SW480 (cell line): ENCODE measurements at regions not wholly inside any gene's neighbourhood (a gene's known extent, or its start where the extent isn't known, plus 50 kb on each side); places are given as distances from the start of the nearest gene placed in this dataset.
"Not testable (repeated sequence)": the region's sequence is repeated elsewhere in the genome, so short reads cannot be mapped to it uniquely, and the experiment has no call there.

Experiments used
- DNase-seq: peaks from one replicate; pipeline ENCODE4 v3.0.0-alpha.2; 2016; ENCODE audit warnings: low spot score

DNA sequence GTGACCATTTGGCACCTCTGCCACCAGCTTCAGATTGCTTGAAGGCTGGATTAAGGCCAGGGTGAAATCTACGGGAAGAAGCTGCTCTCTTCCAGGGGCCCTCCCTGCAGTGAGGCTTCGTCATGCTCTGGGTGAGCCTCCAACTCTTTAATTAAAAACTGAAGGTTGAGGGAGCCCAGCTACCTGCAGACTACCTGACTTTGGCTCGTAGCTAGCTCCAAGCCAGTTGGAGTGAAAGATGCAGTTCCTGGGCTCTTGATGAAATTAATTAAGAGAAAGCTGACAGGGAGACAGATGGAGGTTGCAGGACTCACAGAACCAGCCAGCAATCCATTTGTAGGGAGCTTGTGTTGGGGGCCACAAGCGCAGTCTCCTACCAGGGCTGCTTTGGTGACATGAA, 168.5 kb upstream of the SFSWAP start:
- no peak for DNase-seq

DNA sequence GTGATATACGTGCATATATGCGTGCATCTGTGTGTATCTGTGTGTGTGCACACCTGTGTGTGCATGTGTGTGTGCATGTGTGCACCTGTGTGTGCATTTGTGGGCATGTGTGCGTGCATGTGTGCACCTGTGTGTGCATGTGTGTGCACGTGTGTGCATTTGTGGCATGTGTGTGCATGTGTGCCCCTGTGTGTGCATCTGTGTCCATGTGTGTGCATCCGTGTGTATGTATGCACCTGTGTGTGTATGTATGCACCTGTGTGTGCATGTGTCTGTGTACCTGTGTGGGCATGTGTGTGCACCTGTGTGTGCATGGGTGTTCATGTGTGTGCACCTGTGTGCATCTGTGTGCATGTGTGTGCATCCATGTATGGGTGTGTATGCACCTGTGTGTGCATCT, 167.8 kb upstream of the SFSWAP start:
- no peak for DNase-seq

DNA sequence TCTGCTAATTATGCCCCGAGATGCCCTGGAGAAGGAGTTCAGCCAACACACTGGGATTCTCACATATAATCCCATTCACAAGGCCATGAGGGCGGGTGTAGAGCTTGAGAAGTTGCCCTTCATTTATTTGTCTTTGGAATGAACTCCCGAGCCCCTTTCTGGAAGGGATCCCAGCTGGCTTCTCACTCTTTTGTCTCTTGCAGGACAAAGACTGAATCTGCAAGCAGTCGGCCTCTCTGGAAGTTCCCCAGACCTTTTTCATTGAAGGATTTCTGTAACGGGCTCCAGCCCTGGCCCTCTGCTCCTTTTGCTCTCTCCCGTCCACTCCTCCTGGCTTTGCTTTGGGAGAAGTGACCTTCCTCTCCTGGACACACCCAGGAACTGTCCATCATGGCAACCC, 163.3 kb upstream of the SFSWAP start:
- DNase-seq, result no peak

DNA sequence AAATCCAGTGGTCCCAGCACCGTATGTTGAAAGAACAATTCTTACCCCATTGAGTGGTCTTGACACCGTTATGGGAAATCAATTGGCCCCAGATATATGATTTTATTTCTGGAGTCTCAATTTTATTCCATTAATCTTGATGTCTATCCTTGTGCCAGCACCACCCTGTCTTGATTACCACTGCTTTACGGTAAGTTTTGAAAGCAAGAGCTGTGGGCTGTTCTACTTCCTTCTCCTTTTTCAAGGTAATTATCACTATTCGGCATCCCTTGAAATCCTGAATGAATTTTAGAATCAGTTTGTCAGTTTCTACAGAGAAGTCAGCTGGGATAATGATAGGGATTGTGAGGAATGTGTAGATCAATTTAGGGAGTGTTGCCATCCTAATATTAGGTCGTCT, 160.8 kb upstream of the SFSWAP start:
- DNase-seq, result no peak

DNA sequence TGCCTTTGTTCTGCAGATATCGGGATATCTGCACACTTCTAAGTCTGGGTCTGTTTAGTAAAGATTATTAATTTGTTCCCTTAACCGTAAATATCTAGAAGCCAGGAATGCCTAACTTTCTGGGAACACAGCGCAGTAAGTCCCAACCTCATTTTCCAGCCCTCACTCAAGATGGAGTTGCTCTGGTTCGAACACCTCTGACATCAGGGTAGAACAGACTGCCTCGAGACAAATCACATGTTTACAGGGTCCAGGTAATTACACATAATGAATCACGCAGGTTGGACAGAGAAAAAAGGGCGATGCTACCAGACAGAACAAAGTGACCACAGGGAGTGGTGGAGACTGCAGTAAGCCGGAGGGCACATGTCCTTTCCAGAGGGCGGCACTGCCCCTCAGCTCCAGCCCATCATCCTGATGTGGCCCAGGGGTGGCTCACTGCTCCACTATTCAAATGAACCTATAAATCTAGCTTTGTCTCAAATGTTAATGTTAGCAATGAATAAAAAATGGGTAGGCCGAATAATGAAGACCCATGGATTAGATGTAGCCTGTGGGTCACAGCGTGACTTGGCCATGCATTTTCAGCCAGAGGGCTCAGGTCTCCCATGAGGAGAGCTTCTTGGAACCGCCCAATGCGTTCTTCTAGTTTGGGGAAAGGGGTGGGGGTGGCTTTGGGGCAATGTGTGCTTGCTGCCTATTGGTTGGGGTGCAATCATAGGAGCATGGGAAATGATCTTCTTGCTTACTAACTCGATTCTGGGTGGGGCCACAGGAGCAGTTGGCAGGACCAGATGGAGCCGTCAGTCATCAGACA, 159.0 kb upstream of the SFSWAP start:
- DNase-seq, result no peak

DNA sequence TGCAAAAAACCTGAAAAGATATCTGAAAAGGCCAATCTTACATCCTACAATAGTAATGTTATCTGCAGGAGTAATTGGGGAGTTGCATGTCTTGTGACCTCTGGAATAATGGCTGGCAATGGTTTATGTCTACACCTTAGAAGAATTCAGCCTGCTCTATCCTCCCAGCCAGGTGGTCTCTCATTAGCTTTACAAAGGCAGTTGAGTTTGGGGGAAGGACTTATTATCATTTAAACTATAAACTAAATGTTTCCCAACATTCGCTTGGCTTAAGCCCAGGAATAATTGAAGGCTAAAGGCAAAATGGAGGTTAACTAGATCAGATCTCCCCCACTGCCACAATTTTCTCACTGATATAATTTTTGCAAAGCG, 158.4 kb upstream of the SFSWAP start:
- no peak for DNase-seq

DNA sequence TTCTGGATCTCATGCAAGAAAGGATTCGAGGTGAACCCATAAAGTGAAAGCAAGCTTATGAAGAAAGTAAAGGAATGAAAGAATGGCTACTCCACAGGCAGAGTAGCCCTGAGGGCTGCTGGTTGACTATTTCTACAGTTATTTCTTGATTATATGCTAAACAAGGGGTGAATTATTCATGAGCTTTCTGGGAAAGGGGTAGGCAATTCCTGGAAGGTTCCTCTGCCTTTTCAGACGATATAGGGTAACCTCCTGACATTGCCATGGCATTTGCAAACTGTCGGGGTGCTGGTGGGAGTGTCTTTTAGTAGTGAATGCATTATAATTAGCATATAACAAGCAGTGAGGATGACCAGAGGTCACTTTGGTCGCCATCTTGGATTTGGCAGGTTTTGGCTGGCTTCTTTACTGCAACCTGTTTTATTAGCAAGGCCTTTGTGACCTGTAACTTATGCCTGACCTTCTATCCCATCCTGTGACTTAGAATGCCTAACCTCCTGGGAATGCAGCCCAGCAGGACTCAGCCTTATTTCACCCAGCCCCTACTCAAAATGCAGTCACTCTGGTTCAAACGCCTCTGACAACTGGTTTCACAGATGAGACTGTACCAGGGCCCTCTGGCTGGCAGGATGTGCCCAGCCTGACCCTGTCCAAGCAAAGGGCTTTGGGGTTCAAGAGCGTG, 157.7 kb upstream of the SFSWAP start:
- no peak for DNase-seq

DNA sequence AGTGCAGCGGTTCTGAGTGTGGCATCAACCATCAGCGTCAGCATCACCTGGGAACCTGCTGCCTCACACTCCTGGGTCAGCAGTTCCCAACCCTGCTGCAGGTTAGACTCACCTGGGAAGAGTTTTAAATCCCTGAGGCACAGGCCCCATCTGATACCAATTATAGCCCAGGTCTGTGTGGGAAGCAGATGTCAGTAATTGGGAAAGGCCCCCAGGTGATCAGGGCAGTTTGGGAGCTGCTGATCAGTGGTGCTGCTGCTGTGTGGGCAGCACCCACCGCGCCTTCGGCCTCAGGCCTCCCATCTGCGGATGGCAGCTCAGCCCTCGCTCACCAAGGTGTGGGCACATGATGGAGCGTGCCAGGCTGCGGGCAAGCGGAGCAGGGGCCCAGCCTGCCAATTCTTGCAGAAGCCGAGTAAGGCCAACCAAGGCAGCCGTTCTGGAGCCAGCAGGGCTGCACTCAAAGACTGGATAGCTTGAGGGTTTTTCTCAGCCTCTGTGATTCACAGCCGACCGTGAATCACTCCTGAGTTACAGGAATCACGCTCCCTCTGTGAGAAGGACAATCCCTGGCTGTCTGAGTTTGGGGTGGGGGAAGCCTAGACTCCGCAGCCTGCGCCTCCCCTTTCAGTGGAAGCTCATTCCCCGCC, 155.6 kb upstream of the SFSWAP start:
- no peak for DNase-seq

GRCh38 chr12:131555866-131556265, 155.0 kb upstream of the SFSWAP start:
- no peak for DNase-seq

GRCh38 chr12:131557078-131557709, 153.7 kb upstream of the SFSWAP start:
- no peak for DNase-seq

GRCh38 chr12:131559517-131560516, 151.1 kb upstream of the SFSWAP start:
- peak; percentile 39 for DNase-seq

GRCh38 chr12:131561051-131561450, 149.8 kb upstream of the SFSWAP start:
- DNase-seq, result no peak

DNA sequence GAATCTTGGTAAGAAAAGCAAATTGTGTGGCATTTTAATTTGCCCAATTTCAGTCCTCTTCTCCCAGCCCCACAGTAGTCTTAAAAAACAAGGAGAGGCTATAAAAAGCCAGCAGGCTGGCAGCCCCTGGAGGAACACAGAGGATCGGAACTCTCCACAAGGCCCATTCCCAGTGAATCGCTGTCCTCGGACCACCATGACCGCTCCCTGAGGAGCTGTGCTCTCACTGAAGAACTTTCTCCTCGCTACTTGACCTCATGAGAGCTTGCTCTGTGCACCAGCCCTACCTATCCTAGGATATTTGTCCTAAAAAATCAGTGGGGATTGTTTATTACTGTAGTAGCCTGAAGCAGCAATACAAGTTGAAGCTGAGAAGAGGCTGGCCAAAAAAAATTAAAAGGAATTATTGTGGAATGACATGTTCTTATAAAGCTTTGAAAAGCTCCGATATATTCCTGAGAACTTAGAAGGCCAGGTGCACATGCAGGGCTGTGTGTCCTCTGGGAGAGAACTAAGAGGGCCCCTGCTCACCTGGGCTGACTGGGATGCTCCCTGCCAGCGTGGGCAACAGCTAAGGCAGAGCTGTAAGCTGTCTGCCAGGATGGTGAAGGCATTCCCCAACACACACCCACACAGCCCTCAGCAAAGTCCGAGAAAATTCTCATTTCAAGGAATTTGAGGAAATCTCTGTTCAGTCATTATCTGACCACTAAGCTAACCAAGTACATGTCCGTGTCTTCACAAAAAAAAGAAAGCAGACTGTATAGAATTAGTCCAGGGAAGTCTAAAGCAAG, 148.8 kb upstream of the SFSWAP start:
- no peak for DNase-seq

DNA sequence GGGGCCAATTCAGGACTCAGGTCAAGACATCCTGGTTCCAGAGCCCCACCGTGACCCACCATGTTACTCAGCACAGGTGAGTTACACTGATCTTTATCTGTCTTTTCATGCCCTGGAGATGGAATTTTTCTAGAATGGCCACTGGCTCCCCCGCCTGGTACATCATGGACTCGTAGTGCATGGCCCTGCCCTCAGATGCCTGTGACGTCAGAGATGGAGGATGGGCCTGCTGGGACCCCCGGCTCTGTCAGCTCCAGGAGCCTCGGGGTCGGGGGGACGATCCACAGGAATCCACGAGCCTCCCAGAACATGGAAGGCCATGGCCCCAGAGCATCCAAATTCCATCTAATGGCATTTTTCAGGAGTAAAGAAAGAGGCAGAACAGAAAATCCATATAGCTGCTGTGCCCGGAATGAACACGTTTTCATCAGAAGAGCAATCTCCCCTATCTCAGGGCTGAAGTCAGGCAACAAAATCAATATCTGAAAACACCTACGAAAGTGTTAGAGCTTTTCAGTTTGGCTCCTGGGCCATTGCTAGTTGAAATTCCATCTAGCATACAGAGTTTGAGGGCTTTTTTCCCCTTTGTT, 146.7 kb upstream of the SFSWAP start:
- not testable (repeated sequence) for DNase-seq

DNA sequence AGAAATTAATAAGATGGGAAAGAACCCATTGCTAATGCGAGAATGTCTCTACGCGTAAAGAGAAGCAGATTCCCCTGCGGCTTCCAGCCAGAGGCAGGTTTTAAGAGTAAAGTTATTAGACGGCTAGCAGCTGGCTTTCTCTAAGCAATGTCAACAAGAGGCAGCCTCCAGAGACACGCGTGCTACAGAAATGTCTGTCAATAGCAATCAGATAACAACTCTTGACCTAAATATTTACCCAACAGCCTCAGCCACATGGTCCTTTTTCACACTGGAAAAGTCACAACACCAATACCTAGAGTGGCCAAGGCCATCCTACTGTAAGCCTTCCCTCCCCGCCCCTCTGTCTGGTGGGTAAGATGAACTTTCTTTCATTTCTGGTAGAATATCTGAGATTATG, 146.0 kb upstream of the SFSWAP start:
- DNase-seq, result no peak

DNA sequence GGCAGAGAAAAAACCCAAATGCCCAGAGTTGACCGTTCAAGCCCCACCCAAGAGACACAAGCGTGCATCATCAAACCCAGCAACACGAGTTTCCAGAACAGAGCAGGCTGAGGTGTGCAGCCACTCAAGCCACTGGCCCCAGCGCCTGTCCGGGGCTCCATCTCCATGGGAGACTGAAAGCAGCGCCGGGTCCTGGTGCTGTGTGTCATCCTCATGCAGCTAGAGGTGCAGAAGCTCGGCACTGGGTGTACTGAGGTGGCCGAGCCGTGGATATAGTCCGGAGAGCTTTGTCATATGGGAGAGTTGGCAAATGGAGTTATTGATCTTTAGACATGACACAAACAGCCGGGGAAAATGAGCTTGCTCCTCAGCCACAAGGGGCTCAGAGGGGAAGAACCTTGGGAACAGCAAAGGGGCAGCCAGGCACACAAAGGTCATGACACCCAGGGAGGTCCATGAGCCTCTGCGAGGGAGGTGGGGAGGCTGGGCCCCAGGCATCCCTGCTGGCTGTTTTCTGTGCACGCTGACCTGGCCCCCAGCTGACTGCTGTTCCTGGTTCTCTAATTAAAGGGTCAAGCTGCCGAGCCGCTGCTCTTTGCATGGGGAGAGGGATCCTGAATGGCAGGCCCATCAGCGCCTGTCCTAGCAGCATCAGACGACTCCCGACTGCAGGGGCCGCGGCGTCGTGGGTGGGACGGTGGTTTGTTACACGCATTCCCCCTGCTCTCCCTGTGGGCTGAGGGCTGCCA, 145.4 kb upstream of the SFSWAP start:
- DNase-seq, result no peak

DNA sequence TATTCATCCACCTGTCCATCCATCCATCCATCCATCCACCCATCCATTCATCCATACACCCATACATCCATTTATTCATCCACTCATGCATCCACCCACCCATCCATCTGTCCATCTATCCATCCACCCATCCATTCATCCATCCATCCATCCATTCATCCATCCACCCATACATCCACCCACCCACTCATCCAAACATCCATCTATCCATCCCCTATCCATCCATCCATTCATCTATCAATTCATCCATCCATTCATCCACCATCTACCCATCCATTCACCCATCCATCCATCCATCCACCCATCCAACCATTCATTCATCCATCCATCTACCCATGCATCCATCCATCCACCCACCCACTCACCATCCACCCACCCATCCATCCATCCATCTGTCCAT, 142.6 kb upstream of the SFSWAP start:
- no peak for DNase-seq

DNA sequence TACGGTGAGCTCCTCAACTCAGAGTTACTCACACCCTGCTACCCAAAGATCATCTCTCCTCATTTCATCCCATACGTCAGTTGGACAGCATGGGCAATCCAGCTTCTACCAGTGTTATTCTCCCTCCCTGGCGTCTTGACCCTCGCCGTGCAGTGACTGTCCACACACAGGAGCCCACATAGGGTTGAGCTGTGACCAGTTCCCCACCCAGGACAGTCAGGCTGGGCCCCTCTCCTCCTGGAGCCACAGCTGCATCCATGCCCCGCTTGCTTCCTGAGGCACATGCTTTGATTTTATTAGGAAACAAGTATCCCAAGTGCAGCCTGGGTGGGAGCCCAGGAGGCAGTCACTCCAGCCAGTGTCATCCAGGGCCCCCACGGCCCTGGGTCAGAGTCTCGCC, 140.3 kb upstream of the SFSWAP start:
- no peak for DNase-seq

DNA sequence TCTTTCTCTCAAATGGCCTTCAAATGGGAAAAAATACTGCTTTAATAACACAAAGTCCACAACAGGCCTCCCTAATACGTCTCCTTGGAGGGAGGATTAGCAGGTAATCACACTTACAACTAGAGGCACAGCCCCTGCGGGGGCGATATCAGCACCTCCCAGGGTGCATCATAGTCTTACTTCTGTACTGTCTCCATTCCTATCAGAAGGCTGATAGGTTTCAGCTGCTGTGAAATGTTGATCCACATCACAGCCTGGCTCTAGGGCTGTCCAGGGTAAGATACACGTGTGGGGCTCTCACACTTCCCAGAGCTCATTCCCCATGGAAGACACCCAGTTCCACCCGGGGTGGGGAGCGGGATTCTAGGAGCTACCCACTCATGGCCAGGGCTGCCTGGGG, 139.1 kb upstream of the SFSWAP start:
- DNase-seq, result no peak

- DNase-seq, result no peak
These were observed 138.3 kb upstream of the SFSWAP start for GRCh38 chr12:131572626-131573025.
